Lung microvascular endothelial cell (primary cell): ENCODE measurements at regions not wholly inside any gene's neighbourhood (a gene's known extent, or its start where the extent isn't known, plus 50 kb on each side); places are given as distances from the start of the nearest gene placed in this dataset.

Experiments
- DNase-seq, 2 donors: peaks; one replicate each; pipeline versions ENCODE4 v3.0.0 to v3.0.0-alpha.2; 2010; ENCODE audit warnings: low read depth in 2 of 2

DNA sequence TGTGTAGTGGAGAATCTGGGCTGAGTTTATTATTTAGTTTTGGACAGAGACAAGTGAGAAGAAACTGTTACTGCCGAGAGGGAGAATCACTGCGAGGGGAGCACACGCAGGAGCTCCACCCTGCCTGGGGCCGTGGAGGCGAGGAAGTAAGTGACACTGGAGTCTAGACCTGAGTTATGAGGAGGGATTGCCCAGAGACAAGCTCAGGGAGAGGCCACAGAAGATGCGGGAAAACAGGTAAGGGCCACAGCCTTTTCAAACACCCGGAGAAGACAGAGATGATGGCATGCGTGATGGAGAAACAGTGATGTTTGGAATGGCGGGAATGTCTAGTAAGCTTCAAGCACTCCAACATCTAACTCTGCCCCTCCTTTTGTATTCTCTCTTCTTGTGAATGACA is 84.1 kb downstream of the TNFSF11 start:
- no peak for DNase-seq

DNA sequence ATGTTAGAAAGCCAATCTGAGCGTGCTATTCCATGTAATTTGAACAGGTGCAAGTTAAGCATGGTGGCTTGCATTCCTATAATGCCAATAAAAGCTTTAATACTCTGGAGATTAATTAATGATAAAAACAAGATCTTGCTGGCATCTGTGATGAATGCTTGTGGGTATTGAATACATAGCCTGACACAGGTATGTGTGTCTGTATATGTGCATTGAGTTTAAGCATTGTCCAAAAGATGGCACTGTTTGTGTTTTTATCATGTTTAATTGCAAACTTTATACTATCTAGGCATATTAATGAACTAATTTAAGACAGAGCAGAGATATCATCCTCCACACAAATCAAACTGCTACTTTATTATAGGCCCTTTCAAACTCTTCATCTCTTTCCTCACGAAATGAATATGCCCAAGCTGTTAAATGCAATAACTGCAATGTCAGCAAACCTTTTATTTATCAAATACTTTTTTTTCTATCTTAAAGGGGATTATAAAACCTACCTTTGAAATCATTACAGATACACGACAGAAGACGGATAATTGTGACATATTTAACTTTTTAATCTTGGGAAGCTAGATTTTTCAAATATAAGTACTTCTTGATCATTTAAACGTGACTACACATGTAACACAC is 86.5 kb downstream of the TNFSF11 start:
- peak; percentile 3 to 31 for DNase-seq

DNA sequence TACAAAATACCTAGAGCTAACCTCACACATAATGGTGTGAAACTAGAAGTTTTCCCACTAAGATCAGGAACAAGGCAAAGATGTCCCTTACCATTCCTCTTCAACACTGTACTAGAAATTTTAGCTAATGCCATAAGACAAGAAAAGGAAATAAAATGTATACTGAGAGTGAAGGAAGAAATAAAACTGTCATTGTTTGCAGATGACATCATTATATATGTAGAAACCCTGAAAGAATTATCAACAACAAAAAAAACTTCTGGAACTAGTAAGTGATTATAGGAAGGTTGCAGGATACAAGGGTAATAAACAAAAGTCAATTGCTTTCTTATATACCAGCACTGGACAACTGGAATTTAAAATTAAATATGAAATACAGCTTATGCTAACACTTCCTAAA is 93.7 kb downstream of the TNFSF11 start:
- DNase-seq: no peak

DNA sequence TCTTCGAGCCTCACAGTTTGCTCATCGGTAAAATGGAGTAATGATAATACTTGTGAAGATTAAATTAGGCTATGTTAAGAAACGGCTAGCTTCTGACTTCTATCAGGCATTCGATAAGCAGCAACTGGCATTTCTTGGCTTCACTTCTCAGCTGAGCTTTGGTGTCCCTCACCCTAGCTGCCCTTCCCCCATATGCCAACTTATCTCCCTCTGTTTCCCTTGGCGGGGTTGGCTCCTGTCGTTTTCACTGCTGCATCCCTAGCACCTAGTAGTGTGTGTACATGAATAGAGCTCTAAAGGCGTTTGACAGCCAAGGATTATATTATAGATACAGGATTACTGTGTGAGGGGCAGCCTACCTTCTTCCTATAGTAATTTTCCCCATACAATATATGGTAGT is 97.5 kb downstream of the TNFSF11 start:
- DNase-seq: no peak

DNA sequence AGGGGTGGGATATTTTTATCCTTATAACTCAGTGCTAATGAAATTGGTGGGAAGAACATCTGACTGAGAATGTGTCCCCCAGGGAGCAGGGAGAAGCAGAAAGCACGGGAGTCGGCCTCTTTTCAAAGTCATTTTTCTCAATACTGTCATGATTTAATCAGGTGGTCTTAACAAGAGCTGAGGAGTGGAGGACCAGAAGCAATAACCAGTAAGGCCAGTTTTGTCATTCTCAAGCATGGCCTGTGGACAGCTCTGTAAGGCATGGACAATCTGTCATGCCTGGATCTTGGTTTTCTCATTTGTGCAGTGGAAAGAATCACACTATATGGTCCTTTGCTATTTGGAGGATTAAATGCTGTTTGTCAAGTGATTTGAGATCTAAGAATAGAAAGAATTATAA is 99.7 kb downstream of the TNFSF11 start:
- no peak for DNase-seq

DNA sequence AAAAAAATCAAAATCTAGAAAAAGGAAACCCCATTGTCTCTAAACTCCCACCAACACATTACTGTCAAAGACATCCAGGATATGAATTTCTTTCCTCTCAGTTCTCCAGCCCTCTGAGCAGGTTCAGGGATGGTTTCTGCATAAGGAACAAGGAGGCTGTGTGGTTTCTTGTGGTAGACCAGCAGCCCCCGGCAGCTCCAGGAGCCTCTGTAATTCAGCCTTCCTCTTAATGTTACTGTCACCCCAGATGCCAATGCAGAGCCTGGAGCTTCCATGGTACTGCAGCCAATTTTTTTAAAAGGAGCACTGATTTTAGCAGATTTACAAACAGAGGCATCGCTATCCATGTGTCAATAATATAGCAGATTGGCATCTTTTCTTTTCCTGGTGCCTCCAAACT is 100.6 kb upstream of the FAM216B start:
- DNase-seq: no peak

DNA sequence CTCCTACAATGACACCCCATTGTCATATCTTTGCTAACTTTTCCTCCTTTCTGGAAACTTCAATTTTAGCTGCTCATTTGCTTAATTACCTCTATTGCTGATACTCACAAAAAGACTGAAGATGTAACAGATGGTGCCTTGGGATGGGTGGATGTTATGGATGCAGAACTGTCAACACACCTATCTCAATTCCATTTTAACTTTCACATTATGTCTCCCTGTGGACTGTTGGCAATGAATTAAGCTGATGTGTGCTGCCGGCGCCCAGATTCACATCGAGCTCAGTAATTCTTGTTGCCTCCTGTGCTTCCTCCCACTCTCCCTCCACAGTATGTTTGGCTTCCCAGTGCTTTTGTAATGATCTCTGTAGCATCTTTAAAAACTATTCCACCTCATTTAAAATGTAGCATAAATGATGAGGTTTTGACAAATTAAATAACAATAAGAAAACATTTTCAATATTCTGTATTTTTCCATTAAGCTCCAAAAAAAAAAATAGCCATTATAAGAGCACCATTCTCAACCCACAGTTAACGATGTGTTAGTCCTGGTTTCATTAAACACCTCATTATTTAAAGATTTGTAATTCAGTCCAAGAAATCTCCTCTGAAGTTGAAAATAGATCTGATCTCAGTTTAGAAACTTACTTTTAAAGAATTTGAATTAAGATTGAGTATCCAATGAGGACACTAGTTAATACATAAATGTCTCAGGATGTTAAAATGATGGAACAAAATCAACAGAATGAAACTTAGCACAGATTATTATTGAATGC is 99.9 kb upstream of the FAM216B start:
- DNase-seq: no peak

DNA sequence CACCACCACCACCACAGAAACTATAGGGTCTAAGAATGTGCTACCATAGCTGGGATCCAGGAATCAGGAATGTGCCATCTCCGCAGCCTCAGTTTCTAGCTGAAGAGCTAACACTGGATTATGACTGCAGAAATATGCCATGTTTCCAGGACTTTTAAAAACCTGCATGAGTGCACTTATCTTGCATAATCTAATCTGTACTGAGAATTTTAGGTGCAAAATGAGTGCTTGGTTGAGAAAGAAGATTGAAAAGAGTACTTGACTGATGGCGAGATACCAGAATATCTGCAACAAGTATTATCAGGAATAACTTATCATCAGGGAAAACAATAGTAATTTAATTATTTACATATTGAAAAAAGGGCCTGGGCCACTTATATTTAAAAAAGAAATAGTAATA is 97.2 kb upstream of the FAM216B start:
- DNase-seq: no peak

DNA sequence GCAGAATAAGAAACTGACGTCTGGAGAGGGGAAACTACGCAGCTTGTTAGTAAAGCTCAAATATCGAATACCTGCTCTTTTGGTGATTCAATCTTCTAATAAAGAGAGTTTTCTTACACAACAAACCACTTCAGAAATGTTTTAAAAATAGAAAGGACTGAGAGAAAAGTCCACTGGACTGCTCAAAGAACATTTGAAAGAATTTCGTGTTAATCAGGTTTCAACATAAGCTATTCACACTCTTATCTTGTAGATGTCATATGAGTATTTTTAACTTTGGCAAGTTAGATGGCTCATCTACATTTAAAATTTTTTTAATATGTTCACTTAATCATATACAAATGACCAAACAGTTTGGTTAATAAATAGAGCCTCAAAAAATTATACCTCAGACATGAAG is 95.6 kb upstream of the FAM216B start:
- DNase-seq: no peak

DNA sequence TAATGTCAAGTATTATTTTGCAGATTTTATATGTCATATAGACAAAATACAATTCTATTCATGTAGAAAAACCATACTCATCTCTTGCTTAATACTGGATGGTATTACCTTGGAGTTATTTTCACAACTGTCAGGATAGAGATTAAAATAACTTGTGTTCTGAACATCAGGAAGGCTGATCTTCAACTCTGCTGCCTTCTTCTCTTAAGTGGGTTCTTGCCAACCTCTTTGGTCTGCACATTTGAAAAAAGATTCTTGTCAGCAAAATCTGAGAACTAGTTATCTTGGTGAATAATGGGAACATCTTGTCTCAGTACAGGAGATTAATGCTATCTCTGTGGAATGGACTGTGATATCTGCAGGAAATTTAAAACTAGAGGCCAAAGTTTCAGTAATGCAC is 95.2 kb upstream of the FAM216B start:
- DNase-seq: no peak

DNA sequence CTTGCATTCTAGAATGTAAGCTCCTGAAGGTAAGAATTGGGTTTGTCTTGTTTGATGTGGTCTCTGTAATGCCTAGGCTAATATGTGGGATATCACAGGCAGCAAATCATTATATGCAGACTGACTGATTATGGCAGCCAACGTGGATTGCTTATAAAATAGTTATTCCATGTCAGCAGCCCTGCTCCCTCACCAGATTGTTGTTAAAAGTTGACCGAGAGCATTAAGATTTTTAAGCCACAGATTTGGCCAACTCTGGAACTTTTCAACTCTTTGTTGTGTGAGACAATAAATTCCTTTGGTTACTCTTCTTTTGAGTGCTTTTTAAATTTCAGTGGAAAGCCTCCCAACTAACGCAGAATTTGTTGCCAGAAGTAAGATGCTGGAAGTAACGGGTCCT is 92.6 kb upstream of the FAM216B start:
- DNase-seq: no peak

DNA sequence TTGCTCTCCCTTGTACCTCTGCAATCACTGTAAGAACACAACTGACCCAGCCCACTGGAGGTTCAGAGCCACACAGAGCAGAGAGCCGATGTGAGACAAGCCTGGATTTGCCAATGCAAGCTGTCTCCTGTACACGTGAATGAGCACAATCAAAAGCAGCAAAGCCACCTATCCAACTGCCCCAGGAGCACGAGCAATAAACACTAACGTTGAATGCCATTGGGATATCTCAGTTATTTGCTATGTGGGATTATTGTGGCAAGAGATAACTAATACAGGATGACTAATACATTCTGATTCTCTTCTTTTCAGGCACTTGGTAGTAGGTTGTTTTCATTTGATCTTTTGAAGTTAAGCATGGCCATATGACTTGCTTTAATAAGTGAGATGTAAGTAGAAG is 85.2 kb upstream of the FAM216B start:
- DNase-seq: no peak

DNA sequence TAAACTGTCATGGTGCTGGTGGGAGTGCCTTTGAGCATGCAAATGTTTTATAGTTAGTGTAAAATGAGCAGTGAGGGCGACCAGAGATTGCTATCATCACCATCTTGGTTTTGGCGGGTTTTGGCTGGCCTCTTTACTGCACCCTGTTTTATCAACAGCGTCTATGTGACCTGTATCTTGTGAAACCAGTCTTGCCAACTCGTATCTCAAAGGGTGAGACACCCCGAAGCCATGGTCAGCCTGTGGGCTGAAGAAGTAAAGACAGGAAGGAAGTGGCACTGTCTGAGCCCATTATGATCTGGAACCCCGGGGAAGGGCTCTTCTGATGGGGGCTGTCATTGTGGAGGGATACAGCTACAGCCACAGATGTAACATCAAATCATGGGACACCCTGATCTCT is 81.5 kb upstream of the FAM216B start:
- DNase-seq: no peak

DNA sequence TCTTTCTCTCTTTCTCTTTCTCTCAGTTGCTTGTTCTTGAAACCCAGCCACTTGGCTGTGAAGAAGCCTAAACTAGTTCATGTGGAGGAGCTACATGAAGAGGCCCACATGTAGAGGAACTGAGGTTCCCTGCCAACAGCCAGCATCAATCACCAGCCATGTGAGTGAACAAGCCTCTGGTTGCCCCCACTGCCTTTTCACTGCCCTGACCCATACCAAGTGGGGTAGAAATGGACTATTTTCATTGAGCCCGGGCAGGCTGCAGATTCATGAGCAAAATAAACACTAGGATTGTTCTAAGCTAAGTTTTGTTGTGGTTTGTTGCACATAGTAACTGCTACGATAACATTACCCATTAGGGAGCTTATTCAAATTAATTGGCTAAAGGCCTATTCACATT is 78.7 kb upstream of the FAM216B start:
- no peak for DNase-seq

DNA sequence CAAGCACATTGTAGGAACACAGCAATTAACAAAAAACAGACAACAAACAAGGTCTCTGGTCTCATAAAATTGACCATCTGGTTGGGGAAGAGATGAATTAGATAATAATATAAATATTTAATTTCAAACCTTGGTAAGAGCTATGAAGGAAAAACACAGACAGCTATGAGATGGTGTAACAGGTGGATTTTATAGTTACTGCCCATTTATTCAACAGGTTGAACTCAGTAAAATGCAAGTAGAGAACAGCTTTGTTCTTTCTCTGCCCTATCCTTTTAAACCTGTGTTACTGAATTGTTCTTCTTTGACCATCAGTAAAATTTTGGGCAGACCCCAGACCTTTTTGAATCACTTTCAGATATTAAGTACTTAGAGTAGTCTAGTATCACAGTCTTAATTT is 77.6 kb upstream of the FAM216B start:
- no peak for DNase-seq

DNA sequence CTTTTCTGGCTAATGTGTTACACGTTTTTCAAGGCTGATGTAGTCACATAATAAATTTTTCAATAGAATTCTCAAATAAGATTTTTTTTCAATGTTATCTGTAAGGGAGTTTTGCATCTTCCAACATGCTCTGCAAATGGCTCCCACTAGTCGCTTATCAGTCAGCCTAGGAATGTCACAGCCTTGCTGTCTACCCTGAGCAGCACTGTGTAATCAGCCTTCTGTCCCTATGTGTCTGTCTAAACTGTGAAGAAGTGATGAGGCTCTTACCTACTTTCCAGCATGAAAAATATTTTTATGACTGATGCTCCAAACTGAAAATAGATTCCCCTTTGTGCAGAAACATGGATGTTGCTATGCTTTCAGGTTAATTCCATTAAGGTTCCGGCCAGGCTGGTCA is 75.1 kb upstream of the FAM216B start:
- DNase-seq: no peak

DNA sequence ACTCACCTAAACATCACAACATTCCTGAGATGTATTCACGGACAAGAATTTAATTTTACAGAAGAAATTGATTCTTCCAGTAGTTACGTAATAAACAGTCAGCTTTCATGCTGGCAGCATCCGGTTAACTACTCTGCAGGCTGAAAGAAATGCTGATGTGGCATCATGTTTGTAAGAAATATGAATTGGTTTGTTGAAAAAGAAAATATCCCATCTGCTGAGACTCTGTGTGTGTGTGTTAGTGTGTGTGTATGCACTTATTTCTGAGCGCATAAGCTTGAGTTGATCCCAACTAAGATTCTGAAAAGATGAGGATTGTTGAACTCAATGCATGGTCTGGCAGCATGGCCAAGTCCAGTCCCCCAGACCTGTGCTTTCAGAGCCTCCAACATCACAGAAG is 74.3 kb upstream of the FAM216B start:
- DNase-seq: no peak

DNA sequence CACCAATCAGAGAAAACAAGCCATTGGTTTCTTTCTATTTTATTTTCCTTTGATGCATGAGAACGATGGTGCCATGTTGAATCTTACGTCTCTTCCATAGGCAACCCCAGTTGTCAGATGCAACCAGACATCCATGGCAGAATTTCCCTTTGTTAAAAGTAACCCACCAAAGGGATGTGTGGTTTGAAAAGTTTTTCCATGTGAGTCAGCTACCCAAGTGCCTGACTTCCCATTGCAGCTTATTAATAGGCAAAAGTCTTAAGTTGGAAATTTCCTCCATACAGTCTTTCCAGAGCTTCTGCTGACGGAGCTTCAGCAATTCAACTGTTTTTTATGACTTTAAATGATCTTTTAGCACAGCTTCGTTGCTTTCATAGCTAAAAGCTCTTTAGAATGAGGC is 73.8 kb upstream of the FAM216B start:
- DNase-seq: peak in 1 of 2 donors; percentile 4

DNA sequence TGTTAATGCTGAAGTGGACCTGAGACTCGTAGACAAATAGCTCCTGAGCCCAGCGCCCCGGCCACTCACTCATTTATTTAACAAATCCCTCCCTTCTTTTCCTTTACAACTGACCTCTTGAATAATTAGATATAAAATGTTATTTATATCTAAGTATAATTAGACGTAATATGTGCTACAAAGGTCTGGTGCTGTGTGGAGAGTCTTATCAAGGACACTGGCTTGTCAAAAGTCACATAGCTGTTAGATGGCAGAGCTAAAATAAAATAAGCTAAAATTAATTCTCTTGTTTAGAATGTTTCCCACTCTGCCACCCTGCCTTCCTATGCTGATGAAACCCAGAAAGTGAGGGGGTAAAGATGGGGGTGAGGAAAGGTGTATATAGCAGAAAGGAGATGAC is 73.0 kb upstream of the FAM216B start:
- DNase-seq: no peak

DNA sequence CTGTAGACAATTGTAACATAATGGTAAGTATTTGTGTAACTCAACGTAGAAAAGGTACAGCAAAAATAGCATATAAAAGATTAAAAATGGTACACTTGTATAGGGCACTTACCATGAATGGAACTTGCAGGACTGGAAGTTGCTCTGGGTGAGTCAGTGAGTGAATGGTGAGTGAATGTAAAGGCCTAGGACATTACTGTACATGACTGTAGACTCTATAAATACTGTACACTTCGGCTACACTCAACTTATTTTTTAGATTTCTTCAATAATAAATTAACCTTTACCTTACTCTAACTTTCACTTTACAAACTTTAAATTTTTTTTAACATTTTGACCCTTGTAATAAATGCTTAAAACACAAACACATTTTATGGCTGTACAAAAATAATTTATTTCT is 72.1 kb upstream of the FAM216B start:
- DNase-seq: no peak

DNA sequence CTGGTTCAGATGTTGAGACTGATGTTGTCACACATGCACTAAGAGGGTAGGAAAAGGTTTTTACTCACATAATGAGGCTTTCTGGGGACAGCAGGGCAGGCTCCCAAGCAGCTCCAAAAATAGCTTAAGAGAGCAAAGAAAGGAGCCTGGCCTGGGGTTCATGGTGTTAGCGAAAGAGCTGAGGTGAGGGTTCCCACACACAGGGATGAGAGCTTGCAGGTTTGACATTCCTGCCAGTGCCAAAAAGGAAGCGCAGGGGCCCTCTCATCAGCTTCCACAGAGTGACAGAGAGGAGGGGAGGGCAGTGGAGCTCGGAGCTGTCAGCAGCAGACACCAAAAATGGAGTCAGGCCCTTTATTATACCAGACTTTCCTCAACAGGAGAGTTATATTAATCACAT is 65.5 kb upstream of the FAM216B start:
- no peak for DNase-seq

DNA sequence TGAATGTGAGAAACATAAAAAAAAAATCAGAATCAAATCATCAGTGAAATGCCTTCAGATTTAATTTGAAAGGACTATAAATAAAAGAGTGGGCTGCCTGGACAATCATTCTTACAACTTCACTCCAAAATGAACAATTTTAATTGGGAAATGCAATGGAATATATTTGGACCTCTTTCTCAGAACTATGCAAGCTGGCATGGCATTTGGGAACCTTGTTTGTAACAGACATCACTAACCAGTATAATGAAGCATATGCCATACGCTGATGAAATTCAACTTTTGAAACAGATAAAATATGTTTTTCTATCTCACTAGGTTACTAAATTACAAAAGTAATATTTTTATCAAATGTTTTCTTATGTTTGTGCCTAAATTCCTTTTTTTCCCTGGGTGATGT is 64.2 kb upstream of the FAM216B start:
- no peak for DNase-seq

DNA sequence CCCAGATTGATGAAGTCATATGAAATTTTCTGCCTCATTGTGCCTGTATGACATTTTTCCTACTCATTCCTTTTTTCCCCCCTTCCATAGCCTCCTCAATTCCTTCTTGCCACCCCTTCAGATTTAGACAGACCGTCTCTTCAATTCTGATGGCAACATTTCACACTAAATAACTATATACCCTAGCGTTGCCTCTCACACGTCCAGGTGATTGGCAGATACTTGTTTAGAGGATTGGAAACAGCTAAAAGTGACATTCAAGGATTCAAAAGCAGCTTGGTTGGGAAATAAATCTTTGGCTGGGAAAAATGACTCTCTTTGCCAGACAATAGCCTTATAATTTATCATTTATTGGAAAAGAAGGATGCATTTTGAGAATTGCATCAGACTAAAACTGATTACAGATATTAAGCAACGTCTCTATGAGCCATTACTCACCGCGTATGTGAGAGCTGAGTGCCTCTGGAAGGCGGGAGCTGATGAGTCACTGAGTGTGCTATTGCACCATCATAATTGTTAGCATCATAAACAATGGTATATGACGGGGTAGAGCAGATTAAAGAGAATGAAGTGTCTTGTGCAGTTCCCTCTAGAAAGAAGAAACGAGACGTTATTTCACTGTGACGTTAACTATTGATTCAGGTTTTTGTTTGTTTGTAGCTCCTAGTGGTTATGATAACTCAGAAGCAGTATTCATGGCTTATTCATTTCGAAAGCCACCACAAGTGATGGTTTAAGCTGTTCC is 61.1 kb upstream of the FAM216B start:
- peak; percentile 7 to 92 for DNase-seq
